ENCODE measurements at regions not wholly inside any gene's neighbourhood (a gene's known extent, or its start where the extent isn't known, plus 50 kb on each side); places are given as distances from the start of the nearest gene placed in this dataset.

DNA sequence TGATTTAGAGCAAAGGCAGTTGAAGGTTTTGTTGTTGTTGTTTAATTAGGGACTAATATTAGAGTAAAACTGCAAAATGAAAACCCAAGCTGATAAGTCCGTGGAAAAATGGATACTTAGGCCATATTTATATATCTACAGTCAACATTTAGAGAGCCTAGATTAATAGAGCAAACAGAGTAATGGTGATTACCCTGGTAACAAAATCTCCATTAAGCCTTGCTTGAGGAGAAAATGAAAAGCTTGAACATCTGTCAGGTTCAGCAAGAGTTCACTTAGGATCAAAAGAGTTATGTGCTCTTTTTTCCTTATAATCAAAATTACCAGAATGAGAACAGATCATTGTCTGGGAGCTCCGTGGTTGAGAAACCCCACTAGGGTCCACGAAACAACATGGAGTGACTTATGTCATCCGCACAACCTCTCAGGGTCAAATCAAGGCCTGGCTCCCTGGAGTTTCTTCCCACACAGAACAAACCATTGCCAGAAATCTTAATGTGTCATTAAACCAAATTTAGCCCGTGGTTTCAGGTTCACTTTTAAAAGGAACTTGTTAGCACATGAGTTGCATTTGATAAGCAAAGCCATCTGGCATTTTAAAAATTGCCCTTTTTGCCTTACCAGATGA lies 381.2 kb downstream of the GABRB3 start:
- H3K27ac Mint-ChIP-seq = no peak overlapping the region
- no peaks in the 10 kb centered on the region for H3K4me1 Mint-ChIP-seq (ENCODE audit: low read depth)
- ChIA-PET POLR2A (no interaction called here), CTCF (no interaction called here)
- H3K4me3 Mint-ChIP-seq = no peak overlapping the region
- DNase-seq = no peak
- no peaks in the 10 kb centered on the region for H3K27me3 Mint-ChIP-seq
- intact Hi-C loops (cut with micrococcal nuclease) = no loop called here
- peaks cover 8% of the 10 kb centered on the region for H3K9me3 Mint-ChIP-seq
- no peak for TF ChIP-seq CTCF (IDR thresholded peaks at IDR 0.05)
- ATAC-seq = no peak
- H3K36me3 Mint-ChIP-seq (ENCODE audit: low read depth) = no peaks in the 10 kb centered on the region

DNA sequence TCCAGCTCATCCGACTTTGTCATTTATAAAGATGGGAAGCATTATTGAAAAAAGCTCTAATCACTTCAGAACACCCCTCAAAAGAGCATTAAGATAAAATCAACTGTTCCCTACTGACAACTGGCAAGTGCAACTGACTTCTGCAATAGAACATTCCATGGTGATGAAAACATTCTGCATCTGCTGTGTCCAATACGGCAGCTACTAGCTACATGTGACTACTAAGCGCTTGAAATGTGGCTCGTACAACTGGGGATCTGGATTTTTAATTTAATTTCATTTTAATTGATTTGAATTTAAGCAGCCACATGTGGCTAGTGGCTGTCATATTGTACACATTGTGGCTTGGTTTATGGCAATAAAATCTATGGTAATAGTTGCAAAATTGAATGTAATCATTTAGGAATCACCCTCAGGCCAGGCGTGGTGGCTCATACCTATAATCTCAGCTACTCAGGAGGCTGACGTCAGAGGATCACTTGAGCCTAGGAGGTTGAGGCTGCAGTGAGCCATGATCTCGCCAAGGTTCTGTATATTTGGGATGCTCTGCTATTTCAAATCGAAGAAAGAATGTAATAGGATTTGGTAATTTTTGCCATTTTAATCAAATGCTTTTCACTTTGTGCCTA lies 390.3 kb downstream of the GABRB3 start:
- intact Hi-C loops (cut with micrococcal nuclease) = no loop called here
- no peak overlapping the region for H3K4me3 Mint-ChIP-seq
- no peak for DNase-seq
- H3K4me1 Mint-ChIP-seq (ENCODE audit: low read depth) = no peaks in the 10 kb centered on the region
- ChIA-PET CTCF (no interaction called here), POLR2A (no interaction called here)
- no peaks in the 10 kb centered on the region for H3K9me3 Mint-ChIP-seq
- no peaks in the 10 kb centered on the region for H3K36me3 Mint-ChIP-seq (ENCODE audit: low read depth)
- no peaks in the 10 kb centered on the region for H3K27me3 Mint-ChIP-seq
- no peak for ATAC-seq
- H3K27ac Mint-ChIP-seq = no peak overlapping the region
- TF ChIP-seq CTCF (IDR thresholded peaks at IDR 0.05) = no peak

GRCh38 chr15:26378304-26378703 lies 394.6 kb downstream of the GABRB3 start:
- no peaks in the 10 kb centered on the region for H3K4me1 Mint-ChIP-seq (ENCODE audit: low read depth)
- no peaks in the 10 kb centered on the region for H3K36me3 Mint-ChIP-seq (ENCODE audit: low read depth)
- H3K9me3 Mint-ChIP-seq = peaks cover 11% of the 10 kb centered on the region
- ATAC-seq (no peak), DNase-seq (no peak)
- intact Hi-C loops (cut with micrococcal nuclease) = no loop called here
- ChIA-PET POLR2A (no interaction called here), CTCF (no interaction called here)
- no peak overlapping the region for H3K4me3 Mint-ChIP-seq
- H3K27me3 Mint-ChIP-seq = no peaks in the 10 kb centered on the region
- no peak overlapping the region for H3K27ac Mint-ChIP-seq
- no peak for TF ChIP-seq CTCF (IDR thresholded peaks at IDR 0.05)

- no peak for DNase-seq
- ChIA-PET POLR2A (no interaction called here), CTCF (no interaction called here)
- Mint-ChIP-seq H3K27me3 (no peaks in the 10 kb centered on the region), H3K9me3 (peaks cover 14% of the 10 kb centered on the region), H3K36me3 (ENCODE audit: low read depth) (no peaks in the 10 kb centered on the region), H3K4me3 (no peak overlapping the region), H3K27ac (no peak overlapping the region), H3K4me1 (ENCODE audit: low read depth) (no peaks in the 10 kb centered on the region)
- TF ChIP-seq CTCF (IDR thresholded peaks at IDR 0.05) = no peak
- no peak for ATAC-seq
- intact Hi-C loops (cut with micrococcal nuclease) = no loop called here
These were observed 396.6 kb downstream of the GABRB3 start for GRCh38 chr15:26376243-26376642.

GRCh38 chr15:26374806-26375205 lies 398.1 kb downstream of the GABRB3 start:
- Mint-ChIP-seq H3K27me3 (no peaks in the 10 kb centered on the region), H3K9me3 (peaks cover 16% of the 10 kb centered on the region)

More at GRCh38 chr15:26374806-26375205, 398.1 kb downstream of the GABRB3 start:
- POLR2A ChIA-PET = no interaction called here
- DNase-seq (no peak), ATAC-seq (no peak)
- intact Hi-C loops (cut with micrococcal nuclease) = no loop called here
- Mint-ChIP-seq H3K4me1 (ENCODE audit: low read depth) (no peaks in the 10 kb centered on the region), H3K4me3 (no peak overlapping the region), H3K27ac (no peak overlapping the region), H3K36me3 (ENCODE audit: low read depth) (no peaks in the 10 kb centered on the region)
- CTCF ChIA-PET = no interaction called here
- TF ChIP-seq CTCF (IDR thresholded peaks at IDR 0.05) = no peak
